Testis (tissue), 2 donors: ENCODE measurements at regions not wholly inside any gene's neighbourhood (a gene's known extent, or its start where the extent isn't known, plus 50 kb on each side); places are given as distances from the start of the nearest gene placed in this dataset.
"Not testable (repeated sequence)": the region's sequence is repeated elsewhere in the genome, so short reads cannot be mapped to it uniquely, and the experiment has no call there.

Source experiments
- DNase-seq: peaks from one replicate; pipeline ENCODE4 v3.0.0-alpha.2; 2019
- H3K27ac ChIP-seq, 2 donors: fragments of 200-600 bp; sonication (generic); one replicate each; pipeline ENCODE4 v1.5.1; 2019
- H3K27me3 ChIP-seq: fragments of 200-600 bp; sonication (generic); one replicate; pipeline ENCODE4 v1.5.1; 2019
- H3K36me3 ChIP-seq: fragments of 200-600 bp; sonication (generic); one replicate; pipeline ENCODE4 v1.5.1; 2017; ENCODE audit warnings: low read depth; ENCODE audit errors: missing control alignments
- H3K4me1 ChIP-seq: fragments of 200-600 bp; sonication (generic); one replicate; pipeline ENCODE4 v1.5.1; 2019
- H3K4me3 ChIP-seq, 2 donors: fragments of 200-600 bp; sonication (generic); one replicate each; pipeline ENCODE4 v1.5.1; 2017 to 2019
- H3K9me3 ChIP-seq: fragments of 200-600 bp; sonication (generic); one replicate; pipeline ENCODE4 v1.5.1; 2017
- CTCF ChIP-seq, 3 experiments: fragments of 450-650 bp in 2 of 3; fragments of 200-600 bp in 1 of 3; sonication (generic) in 1 of 3; IDR thresholded peaks; one replicate each; pipeline ENCODE4 v1.5.1; 2016 to 2019; ENCODE audit warnings: antibody characterized with exemption in 3 of 3, mild to moderate bottlenecking in 2 of 3, moderate library complexity in 1 of 3
- POLR2A ChIP-seq: fragments of 450-650 bp; IDR thresholded peaks from one replicate; pipeline ENCODE4 v1.6.1; 2017; ENCODE audit warnings: antibody characterized with exemption, mild to moderate bottlenecking, moderate library complexity
- WGBS, 2 donors: methylation state at CpG; one replicate each; pipeline ENCODE4 v1.1.5; 2018; 5-methylcytosine and 5-hydroxymethylcytosine counted together
- intact Hi-C: fragments of 100-400 bp; cut with DNase I; formaldehyde crosslinking; loops from one replicate; pipeline ENCODE4 v1.15.1; 2023; ENCODE audit warnings: low total_unique reads

DNA sequence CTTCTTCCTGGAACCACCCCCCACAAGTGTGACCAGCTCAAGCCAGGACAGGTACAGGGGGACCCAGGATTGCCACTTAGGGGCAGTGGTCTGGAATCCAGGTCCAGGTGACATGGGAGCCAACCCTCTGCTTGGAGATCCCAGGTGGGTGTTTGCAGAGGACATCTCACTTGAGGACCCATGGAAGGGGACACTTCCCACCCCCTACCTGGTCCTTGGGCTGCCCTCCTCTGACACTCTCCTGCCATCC is 145.5 kb downstream of the SEC14L1 start:
- H3K36me3 ChIP-seq: no peaks in the 10 kb centered on the region
- H3K9me3 ChIP-seq: no peaks in the 10 kb centered on the region
- TF ChIP-seq CTCF (IDR thresholded peaks at IDR 0.05) (no peak), POLR2A (no peak)
- H3K4me3 ChIP-seq: no peak overlapping the region
- H3K4me1 ChIP-seq: peaks cover 14% of the 10 kb centered on the region
- intact Hi-C loops: no loop called here
- DNase-seq: no peak
- H3K27ac ChIP-seq: no peak overlapping the region
- H3K27me3 ChIP-seq: no peaks in the 10 kb centered on the region

DNA sequence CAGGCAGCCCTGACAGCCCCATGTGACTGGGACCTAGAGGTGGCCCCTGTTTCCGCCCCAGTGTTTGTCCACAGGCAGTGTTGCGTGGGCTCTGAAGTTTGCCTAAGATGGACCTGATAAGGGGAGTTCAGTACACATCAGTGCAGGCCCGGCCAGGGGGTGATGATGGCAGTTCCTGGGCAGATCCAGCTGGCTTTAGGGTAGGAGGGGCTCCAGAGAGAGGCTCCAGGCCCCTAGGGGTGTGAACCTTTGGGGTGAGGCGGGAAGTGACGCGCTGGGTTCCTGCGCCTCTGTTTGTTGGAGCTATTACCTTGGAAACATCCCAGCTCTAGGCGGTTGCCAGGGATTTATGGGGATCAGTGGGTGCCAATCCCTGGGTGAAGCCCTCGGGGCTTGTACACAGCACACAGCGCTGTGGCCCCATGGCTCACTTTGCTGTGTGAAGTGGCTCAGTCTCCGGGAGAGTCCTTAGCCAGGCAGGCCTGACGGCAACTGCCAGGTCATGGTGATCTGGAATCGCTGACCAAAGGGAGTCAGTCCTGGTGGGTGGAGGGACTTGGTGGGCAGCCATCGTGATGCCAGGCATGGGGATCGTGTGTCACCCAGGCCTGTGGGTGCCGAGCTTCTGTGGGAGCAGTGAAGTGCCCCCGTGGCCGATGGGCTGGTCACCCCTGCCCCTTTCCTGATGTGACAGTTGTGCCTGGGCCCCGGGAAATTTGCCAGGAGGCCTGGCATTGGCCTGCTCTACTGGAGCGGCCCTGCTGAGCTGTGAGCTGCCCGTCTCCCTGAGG is 146.1 kb downstream of the SEC14L1 start:
- 84 to 88% methylated on average over 9 to 21 of the region's 21 CpGs for WGBS, 2 donors
- no peak for DNase-seq
- Histone ChIP-seq H3K4me3 (no peak overlapping the region), H3K27me3 (no peaks in the 10 kb centered on the region), H3K9me3 (no peaks in the 10 kb centered on the region), H3K4me1 (peaks cover 11% of the 10 kb centered on the region), H3K36me3 (no peaks in the 10 kb centered on the region), H3K27ac (no peak overlapping the region)
- TF ChIP-seq CTCF (IDR thresholded peaks at IDR 0.05) (no peak), POLR2A (no peak)
- intact Hi-C loops: no loop called here

- Histone ChIP-seq H3K27me3 (no peaks in the 10 kb centered on the region), H3K4me1 (peaks cover 8% of the 10 kb centered on the region), H3K27ac (no peak overlapping the region), H3K4me3 (no peak overlapping the region), H3K36me3 (no peaks in the 10 kb centered on the region), H3K9me3 (no peaks in the 10 kb centered on the region)
- no peak for DNase-seq
- intact Hi-C loops: no loop called here
- TF ChIP-seq CTCF (IDR thresholded peaks at IDR 0.05) (no peak), POLR2A (no peak)
- WGBS, 2 donors: 65 to 67% methylated on average over 4 to 11 of the region's 11 CpGs
Observed at GRCh38 chr17:77287432-77288068, 146.8 kb downstream of the SEC14L1 start.

GRCh38 chr17:77288115-77288619 is 147.4 kb downstream of the SEC14L1 start:
- no peak for DNase-seq
- no peak overlapping the region for H3K4me3 ChIP-seq
- intact Hi-C loops: no loop called here
- no peaks in the 10 kb centered on the region for H3K36me3 ChIP-seq
- 94 to 95% methylated on average over 10 to 17 of the region's 17 CpGs for WGBS, 2 donors
- peaks cover 7% of the 10 kb centered on the region for H3K4me1 ChIP-seq
- H3K27ac ChIP-seq: no peak overlapping the region
- H3K9me3 ChIP-seq: no peaks in the 10 kb centered on the region
- no peak for TF ChIP-seq POLR2A
- TF ChIP-seq CTCF (IDR thresholded peaks at IDR 0.05): no peak
- no peaks in the 10 kb centered on the region for H3K27me3 ChIP-seq

- H3K36me3 ChIP-seq, H3K4me3 ChIP-seq, H3K27me3 ChIP-seq, H3K9me3 ChIP-seq, H3K27ac ChIP-seq, intact Hi-C loops, DNase-seq, H3K4me1 ChIP-seq: not testable (repeated sequence)
- 95 to 96% methylated on average over 20 of the region's 20 CpGs for WGBS, 2 donors
Observed at GRCh38 chr17:77290759-77291558, 150.2 kb downstream of the SEC14L1 start.
